ENCODE measurements at regions not wholly inside any gene's neighbourhood (a gene's known extent, or its start where the extent isn't known, plus 50 kb on each side); places are given as distances from the start of the nearest gene placed in this dataset.

- Histone ChIP-seq H3K4me3 (replicated peaks; ENCODE audit: low read depth, low read length) (no peak overlapping the region), H3K27me3 (replicated peaks; ENCODE audit: control insufficient read depth, insufficient read depth, low read length) (peaks cover 1% of the 10 kb centered on the region), H3K36me3 (ENCODE audit: control insufficient read depth, insufficient read depth, low read length) (no peaks in the 10 kb centered on the region)
- TF ChIP-seq CTCF (IDR thresholded peaks at IDR 0.05; ENCODE audit: insufficient read depth, low read length, poor library complexity, severe bottlenecking), result peak; percentile 48
- DNase-seq (ENCODE audit: extremely low read depth, insufficient read length), result no peak
Measured at GRCh38 chr2:19687017-19687659, 214.6 kb downstream of the TTC32 start.

GRCh38 chr2:19686439-19686838 lies 215.3 kb downstream of the TTC32 start:
- no peak for TF ChIP-seq CTCF (IDR thresholded peaks at IDR 0.05; ENCODE audit: insufficient read depth, low read length, poor library complexity, severe bottlenecking)
- no peaks in the 10 kb centered on the region for H3K36me3 ChIP-seq (ENCODE audit: control insufficient read depth, insufficient read depth, low read length)
- DNase-seq (ENCODE audit: extremely low read depth, insufficient read length), result no peak
- H3K4me3 ChIP-seq (replicated peaks; ENCODE audit: low read depth, low read length), result no peak overlapping the region
- H3K27me3 ChIP-seq (replicated peaks; ENCODE audit: control insufficient read depth, insufficient read depth, low read length), result peaks cover 1% of the 10 kb centered on the region

- Histone ChIP-seq H3K4me3 (replicated peaks; ENCODE audit: low read depth, low read length) (no peak overlapping the region), H3K27me3 (replicated peaks; ENCODE audit: control insufficient read depth, insufficient read depth, low read length) (peaks cover 1% of the 10 kb centered on the region), H3K36me3 (ENCODE audit: control insufficient read depth, insufficient read depth, low read length) (no peaks in the 10 kb centered on the region)
- no peak for DNase-seq (ENCODE audit: extremely low read depth, insufficient read length)
- TF ChIP-seq CTCF (IDR thresholded peaks at IDR 0.05; ENCODE audit: insufficient read depth, low read length, poor library complexity, severe bottlenecking), result no peak
Measured at GRCh38 chr2:19685731-19686130, 216.1 kb downstream of the TTC32 start.

- peaks cover under 1% of the 10 kb centered on the region for H3K27me3 ChIP-seq (replicated peaks; ENCODE audit: control insufficient read depth, insufficient read depth, low read length)
- no peak overlapping the region for H3K4me3 ChIP-seq (replicated peaks; ENCODE audit: low read depth, low read length)
- no peak for DNase-seq (ENCODE audit: extremely low read depth, insufficient read length)
- no peaks in the 10 kb centered on the region for H3K36me3 ChIP-seq (ENCODE audit: control insufficient read depth, insufficient read depth, low read length)
- TF ChIP-seq CTCF (IDR thresholded peaks at IDR 0.05; ENCODE audit: insufficient read depth, low read length, poor library complexity, severe bottlenecking), result no peak
Measured at GRCh38 chr2:19684516-19684915, 217.3 kb downstream of the TTC32 start.

- no peaks in the 10 kb centered on the region for H3K36me3 ChIP-seq (ENCODE audit: control insufficient read depth, insufficient read depth, low read length)
- no peak for TF ChIP-seq CTCF (IDR thresholded peaks at IDR 0.05; ENCODE audit: insufficient read depth, low read length, poor library complexity, severe bottlenecking)
- H3K27me3 ChIP-seq (replicated peaks; ENCODE audit: control insufficient read depth, insufficient read depth, low read length), result no peaks in the 10 kb centered on the region; the same call in none of the 2 replicates
- no peak overlapping the region for H3K4me3 ChIP-seq (replicated peaks; ENCODE audit: low read depth, low read length)
- DNase-seq (ENCODE audit: extremely low read depth, insufficient read length), result no peak
Measured at GRCh38 chr2:19683556-19683955, 218.2 kb downstream of the TTC32 start.

- TF ChIP-seq CTCF (IDR thresholded peaks at IDR 0.05; ENCODE audit: insufficient read depth, low read length, poor library complexity, severe bottlenecking), result no peak
- no peaks in the 10 kb centered on the region for H3K36me3 ChIP-seq (ENCODE audit: control insufficient read depth, insufficient read depth, low read length)
- H3K27me3 ChIP-seq (replicated peaks; ENCODE audit: control insufficient read depth, insufficient read depth, low read length), result no peaks in the 10 kb centered on the region; the same call in none of the 2 replicates
- DNase-seq (ENCODE audit: extremely low read depth, insufficient read length), result no peak
- H3K4me3 ChIP-seq (replicated peaks; ENCODE audit: low read depth, low read length), result no peak overlapping the region
Measured at GRCh38 chr2:19682493-19682892, 219.3 kb downstream of the TTC32 start.
